H9 (cell line): ENCODE measurements at regions not wholly inside any gene's neighbourhood (a gene's known extent, or its start where the extent isn't known, plus 50 kb on each side); places are given as distances from the start of the nearest gene placed in this dataset.

ENCODE experiments used
- DNase-seq: peaks from one replicate; pipeline ENCODE4 v3.0.0-alpha.2; 2017
- H2AFZ ChIP-seq: one replicate; pipeline ENCODE4 v1.6.1; 2013; ENCODE audit warnings: mild to moderate bottlenecking, low read length, control low read depth, moderate library complexity
- H2AK5ac ChIP-seq: 2 replicates; pipeline ENCODE4 v1.6.1; 2013; ENCODE audit warnings: low read length, control low read depth, mixed read lengths; ENCODE audit not compliant: insufficient read length
- H2BK120ac ChIP-seq: one replicate; pipeline ENCODE4 v1.6.1; 2013; ENCODE audit warnings: low read depth, mild to moderate bottlenecking, low read length, control low read depth, inconsistent platforms; ENCODE audit not compliant: poor library complexity, severe bottlenecking
- H2BK12ac ChIP-seq: 2 replicates; pipeline ENCODE4 v1.6.1; 2013; ENCODE audit warnings: low read length, control low read depth, mixed read lengths, low read depth; ENCODE audit not compliant: insufficient read length
- H2BK15ac ChIP-seq: 2 replicates; pipeline ENCODE4 v1.6.1; 2013; ENCODE audit warnings: low read depth, low read length, control low read depth
- H2BK20ac ChIP-seq: one replicate; pipeline ENCODE4 v1.6.1; 2013; ENCODE audit warnings: low read depth, mild to moderate bottlenecking, low read length, control low read depth, inconsistent platforms; ENCODE audit not compliant: poor library complexity, severe bottlenecking
- H2BK5ac ChIP-seq: 2 replicates; pipeline ENCODE4 v1.6.1; 2013; ENCODE audit warnings: low read length, control low read depth, mixed read lengths; ENCODE audit not compliant: insufficient read length
- H3K14ac ChIP-seq: 2 replicates; pipeline ENCODE4 v1.6.1; 2013; ENCODE audit warnings: low read length, control low read depth; ENCODE audit not compliant: insufficient read depth
- H3K18ac ChIP-seq: 2 replicates; pipeline ENCODE4 v1.6.1; 2013; ENCODE audit warnings: low read depth, mild to moderate bottlenecking, mixed read lengths, low read length, control low read depth; ENCODE audit not compliant: insufficient read length
- H3K23ac ChIP-seq: 2 replicates; pipeline ENCODE4 v1.6.1; 2013; ENCODE audit warnings: low read length, control low read depth, mixed read lengths, low read depth; ENCODE audit not compliant: insufficient read length
- H3K23me2 ChIP-seq: 2 replicates; pipeline ENCODE4 v1.6.1; 2013; ENCODE audit warnings: low read depth, mild to moderate bottlenecking, mixed read lengths, low read length, control low read depth; ENCODE audit not compliant: insufficient read length, poor library complexity, severe bottlenecking
- H3K27ac ChIP-seq: 2 replicates; pipeline ENCODE4 v1.5.1; 2013; ENCODE audit warnings: low read length, control low read depth, mixed read lengths, low read depth; ENCODE audit not compliant: insufficient read length
- H3K27me3 ChIP-seq: 2 replicates; pipeline ENCODE4 v1.6.1; 2013; ENCODE audit warnings: low read length, control low read depth, inconsistent platforms; ENCODE audit not compliant: insufficient read depth
- H3K4ac ChIP-seq: 2 replicates; pipeline ENCODE4 v1.6.1; 2013; ENCODE audit warnings: low read depth, mild to moderate bottlenecking, control low read depth, inconsistent platforms, low read length, moderate library complexity
- H3K4me1 ChIP-seq: 2 replicates; pipeline ENCODE4 v1.6.1; 2013; ENCODE audit warnings: low read length, control low read depth, inconsistent platforms; ENCODE audit not compliant: insufficient read depth
- H3K4me2 ChIP-seq: 2 replicates; pipeline ENCODE4 v1.6.1; 2013; ENCODE audit warnings: low read length, control low read depth, mixed read lengths; ENCODE audit not compliant: insufficient read length, insufficient read depth
- H3K56ac ChIP-seq: 2 replicates; pipeline ENCODE4 v1.6.1; 2013; ENCODE audit warnings: low read depth, mild to moderate bottlenecking, mixed read lengths, low read length, control low read depth; ENCODE audit not compliant: insufficient read length
- H3K79me1 ChIP-seq: 2 replicates; pipeline ENCODE4 v1.6.1; 2013; ENCODE audit warnings: low read depth, mild to moderate bottlenecking, moderate library complexity, low read length, control low read depth, inconsistent platforms; ENCODE audit not compliant: insufficient read depth, poor library complexity, severe bottlenecking
- H3K79me2 ChIP-seq: 2 replicates; pipeline ENCODE4 v1.6.1; 2013; ENCODE audit warnings: low read length, control low read depth, inconsistent platforms; ENCODE audit not compliant: insufficient read depth
- H3K9ac ChIP-seq: 2 replicates; pipeline ENCODE4 v1.6.1; 2013; ENCODE audit warnings: low read length, control low read depth, mixed read lengths; ENCODE audit not compliant: insufficient read length; ENCODE audit errors: extremely low read depth
- H3K9me3 ChIP-seq: one replicate; pipeline ENCODE4 v1.6.1; 2013; ENCODE audit warnings: low read depth, low read length, inconsistent platforms; ENCODE audit not compliant: control insufficient read depth
- H3T11ph ChIP-seq: one replicate; pipeline ENCODE4 v1.6.1; 2013; ENCODE audit warnings: mild to moderate bottlenecking, low read length, control low read depth, inconsistent platforms
- H4K20me1 ChIP-seq: one replicate; pipeline ENCODE4 v1.6.1; 2013; ENCODE audit not compliant: control insufficient read depth, insufficient read length, insufficient read depth
- H4K5ac ChIP-seq: 2 replicates; pipeline ENCODE4 v1.6.1; 2013; ENCODE audit warnings: low read depth, mild to moderate bottlenecking, mixed read lengths, low read length, control low read depth; ENCODE audit not compliant: insufficient read length
- H4K8ac ChIP-seq: replicated peaks from 2 replicates; pipeline ENCODE4 v1.6.1; 2013; ENCODE audit warnings: low read length, control low read depth, mixed read lengths, low read depth; ENCODE audit not compliant: insufficient read length
- H4K91ac ChIP-seq: 2 replicates; pipeline ENCODE4 v1.6.1; 2013; ENCODE audit warnings: low read depth, mild to moderate bottlenecking, moderate library complexity, mixed read lengths, low read length, control low read depth; ENCODE audit not compliant: insufficient read length
- H3K27ac Mint-ChIP-seq, 3 experiments: 2 replicates in 2 of 3; 3 replicates in 1 of 3; pipeline ENCODE4 v1.8.0; 2020 to 2021; ENCODE audit warnings: mixed read lengths in 3 of 3, mild to moderate bottlenecking in 1 of 3, moderate library complexity in 1 of 3
- H3K27me3 Mint-ChIP-seq: 2 replicates; pipeline ENCODE4 v1.8.0; 2021; ENCODE audit warnings: low read depth, mild to moderate bottlenecking, moderate library complexity, mixed read lengths
- H3K36me3 Mint-ChIP-seq, 3 experiments: 2 replicates in 2 of 3; 3 replicates in 1 of 3; pipeline ENCODE4 v1.8.0; 2020 to 2021; ENCODE audit warnings: low read depth in 3 of 3, mixed read lengths in 3 of 3; ENCODE audit not compliant: insufficient read depth in 1 of 3
- H3K4me1 Mint-ChIP-seq, 2 experiments: 2 replicates each; pipeline ENCODE4 v1.8.0; 2020; ENCODE audit warnings: mixed read lengths in 2 of 2
- H3K4me3 Mint-ChIP-seq, 2 experiments: 2 replicates in 1 of 2; 3 replicates in 1 of 2; pipeline ENCODE4 v1.8.0; 2020 to 2021; ENCODE audit warnings: mild to moderate bottlenecking in 2 of 2, mixed read lengths in 2 of 2, moderate library complexity in 1 of 2
- H3K9me3 Mint-ChIP-seq, 2 experiments: 2 replicates in 1 of 2; 3 replicates in 1 of 2; pipeline ENCODE4 v1.8.0; 2020; ENCODE audit warnings: mild to moderate bottlenecking in 2 of 2, mixed read lengths in 2 of 2, moderate library complexity in 1 of 2
- WGBS: extraction: QIAGEN DNeasy Blood & Tissue Kit; methylation state at CpG from one replicate; pipeline ENCODE4 v1.1.7; 2013; ENCODE audit warnings: missing lambda C conversion rate, low lambda C conversion rate, mixed read lengths; ENCODE audit not compliant: insufficient read length; ENCODE audit errors: extremely low coverage; 5-methylcytosine and 5-hydroxymethylcytosine counted together
- TF ChIP-seq, protein P1 (sequence below): fragments of 200-600 bp; sonication (generic); conservative IDR thresholded peaks from 3 replicates; pipeline ENCODE4 v1.8.0; 2021; ENCODE audit warnings: antibody characterized with exemption, mild to moderate bottlenecking

DNA sequence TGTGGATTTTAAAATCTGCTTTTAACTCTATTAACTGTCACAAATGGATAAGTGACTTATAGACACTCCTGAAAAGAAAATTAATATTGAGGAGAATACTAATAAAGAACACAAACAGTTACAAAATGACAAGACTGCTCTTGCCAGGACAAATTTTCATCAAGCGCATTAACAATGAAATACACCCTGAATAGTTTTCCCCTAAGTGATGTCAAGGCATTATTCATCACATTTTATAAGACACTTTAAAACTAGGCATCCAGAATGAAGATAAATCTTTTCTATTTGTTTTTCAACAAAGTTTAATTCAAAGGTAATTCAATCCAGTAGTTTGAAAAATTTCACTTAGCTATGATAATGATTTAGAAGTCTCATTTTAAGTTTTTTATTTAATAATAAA lies 110.5 kb upstream of the SEC61G start:
- H3K27me3 ChIP-seq = no peaks in the 10 kb centered on the region
- no peak overlapping the region for H4K91ac ChIP-seq
- H3K23ac ChIP-seq = no peak overlapping the region
- no peak overlapping the region for H2AFZ ChIP-seq
- no peaks in the 10 kb centered on the region for H3K79me2 ChIP-seq
- no peak overlapping the region for H2BK12ac ChIP-seq
- no CpG with 5 or more reads among the region's 1 CpG for WGBS
- H2BK15ac ChIP-seq = no peak overlapping the region
- no peak overlapping the region for H3K14ac ChIP-seq
- H3K18ac ChIP-seq = no peak overlapping the region
- H3K4me1 ChIP-seq = no peaks in the 10 kb centered on the region
- TF ChIP-seq, protein P1, sequence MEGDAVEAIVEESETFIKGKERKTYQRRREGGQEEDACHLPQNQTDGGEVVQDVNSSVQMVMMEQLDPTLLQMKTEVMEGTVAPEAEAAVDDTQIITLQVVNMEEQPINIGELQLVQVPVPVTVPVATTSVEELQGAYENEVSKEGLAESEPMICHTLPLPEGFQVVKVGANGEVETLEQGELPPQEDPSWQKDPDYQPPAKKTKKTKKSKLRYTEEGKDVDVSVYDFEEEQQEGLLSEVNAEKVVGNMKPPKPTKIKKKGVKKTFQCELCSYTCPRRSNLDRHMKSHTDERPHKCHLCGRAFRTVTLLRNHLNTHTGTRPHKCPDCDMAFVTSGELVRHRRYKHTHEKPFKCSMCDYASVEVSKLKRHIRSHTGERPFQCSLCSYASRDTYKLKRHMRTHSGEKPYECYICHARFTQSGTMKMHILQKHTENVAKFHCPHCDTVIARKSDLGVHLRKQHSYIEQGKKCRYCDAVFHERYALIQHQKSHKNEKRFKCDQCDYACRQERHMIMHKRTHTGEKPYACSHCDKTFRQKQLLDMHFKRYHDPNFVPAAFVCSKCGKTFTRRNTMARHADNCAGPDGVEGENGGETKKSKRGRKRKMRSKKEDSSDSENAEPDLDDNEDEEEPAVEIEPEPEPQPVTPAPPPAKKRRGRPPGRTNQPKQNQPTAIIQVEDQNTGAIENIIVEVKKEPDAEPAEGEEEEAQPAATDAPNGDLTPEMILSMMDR = no peak
- no peak overlapping the region for H3K56ac ChIP-seq
- no peaks in the 10 kb centered on the region for H3K9me3 ChIP-seq
- no peak overlapping the region for H3K4me3 Mint-ChIP-seq
- no peak overlapping the region for H4K5ac ChIP-seq
- no peak overlapping the region for H2BK120ac ChIP-seq
- no peak overlapping the region for H3K4ac ChIP-seq
- no peak overlapping the region for H3K4me2 ChIP-seq
- H3K36me3 Mint-ChIP-seq = no peaks in the 10 kb centered on the region
- no peak overlapping the region for H4K8ac ChIP-seq
- H3K27me3 Mint-ChIP-seq = no peaks in the 10 kb centered on the region
- no peaks in the 10 kb centered on the region for H3K9me3 Mint-ChIP-seq
- no peaks in the 10 kb centered on the region for H3K79me1 ChIP-seq
- no peak overlapping the region for H2BK5ac ChIP-seq
- H3K4me1 Mint-ChIP-seq = no peaks in the 10 kb centered on the region
- no peak for DNase-seq
- H2AK5ac ChIP-seq = no peak overlapping the region
- no peak overlapping the region for H3K9ac ChIP-seq
- no peak overlapping the region for H3T11ph ChIP-seq
- no peaks in the 10 kb centered on the region for H4K20me1 ChIP-seq
- no peak overlapping the region for H2BK20ac ChIP-seq
- no peak overlapping the region for H3K27ac ChIP-seq
- H3K27ac Mint-ChIP-seq = no peak overlapping the region
- H3K23me2 ChIP-seq = no peaks in the 10 kb centered on the region
